ENCODE measurements at regions not wholly inside any gene's neighbourhood (a gene's known extent, or its start where the extent isn't known, plus 50 kb on each side); places are given as distances from the start of the nearest gene placed in this dataset.
A peak's percentile ranks its signal among the peaks of the same experiment; 100 is the strongest.

DNA sequence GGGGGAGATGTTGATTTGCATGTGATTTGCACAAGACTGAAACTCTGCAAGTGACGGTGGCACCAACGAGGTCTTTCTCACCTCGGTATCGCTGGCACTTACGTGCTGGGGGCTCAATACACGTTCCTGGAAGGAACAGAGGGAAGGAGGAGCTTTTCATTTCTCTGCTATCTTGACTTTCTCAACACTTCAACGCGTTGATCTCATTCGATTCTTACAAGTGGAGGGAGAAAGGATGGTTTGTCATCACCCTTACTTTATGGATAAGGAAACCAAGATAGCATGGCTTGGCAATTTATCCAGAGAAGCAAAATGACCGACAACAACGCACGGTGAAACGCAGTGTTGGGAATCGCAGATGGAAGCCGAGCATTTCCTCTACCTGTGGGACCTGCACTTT is 87.3 kb upstream of the RFLNA start:
- no peaks in the 10 kb centered on the region for H4K20me1 ChIP-seq (ENCODE audit: control insufficient read depth, insufficient read depth, insufficient read length)
- H3K4ac ChIP-seq (ENCODE audit: low read depth, low read length) = no peak overlapping the region
- peaks cover 11 to 15% of the 10 kb centered on the region in 2 experiments for H3K9me3 Mint-ChIP-seq
- peak overlapping the region; percentile 20; the same call in 1 of the 2 replicates for H3K14ac ChIP-seq (ENCODE audit: insufficient read depth, low read length)
- no peak overlapping the region for H2AFZ ChIP-seq (ENCODE audit: low read length)
- H4K91ac ChIP-seq (ENCODE audit: insufficient read length, low read depth, low read length) = no peak overlapping the region
- no peak overlapping the region for H3K56ac ChIP-seq (ENCODE audit: insufficient read length, low read depth, low read length)
- no peak overlapping the region for H4K8ac ChIP-seq (replicated peaks; ENCODE audit: insufficient read length, low read depth, low read length)
- no peak for DNase-seq
- H3K27ac Mint-ChIP-seq = no peak overlapping the region
- H2BK12ac ChIP-seq (ENCODE audit: insufficient read length, low read depth, low read length) = no peak overlapping the region
- WGBS (ENCODE audit: extremely low coverage, insufficient read length, low lambda C conversion rate) = no CpG with 5 or more reads among the region's 15 CpGs
- H2BK5ac ChIP-seq (ENCODE audit: insufficient read length, low read length) = no peak overlapping the region
- peaks cover 5 to 19% (median 6%) of the 10 kb centered on the region in 3 experiments; a peak in 6 of 7 replicates for H3K36me3 Mint-ChIP-seq (ENCODE audit: insufficient read depth in 1 of 3, low read depth in 3 of 3)
- H3K23me2 ChIP-seq (ENCODE audit: insufficient read length, low read depth, low read length, poor library complexity, severe bottlenecking) = no peaks in the 10 kb centered on the region
- peak overlapping the region; percentile 20 for H3K23ac ChIP-seq (ENCODE audit: insufficient read length, low read depth, low read length)
- H3K27ac ChIP-seq (ENCODE audit: insufficient read length, low read depth, low read length) = no peak overlapping the region
- no peak overlapping the region for H4K5ac ChIP-seq (ENCODE audit: insufficient read length, low read depth, low read length)
- no peak overlapping the region for H3K4me2 ChIP-seq (ENCODE audit: insufficient read depth, insufficient read length, low read length)
- no peaks in the 10 kb centered on the region for H3K79me1 ChIP-seq (ENCODE audit: insufficient read depth, low read depth, low read length, poor library complexity, severe bottlenecking)
- H3K4me3 Mint-ChIP-seq = no peak overlapping the region
- TF ChIP-seq, protein P1, sequence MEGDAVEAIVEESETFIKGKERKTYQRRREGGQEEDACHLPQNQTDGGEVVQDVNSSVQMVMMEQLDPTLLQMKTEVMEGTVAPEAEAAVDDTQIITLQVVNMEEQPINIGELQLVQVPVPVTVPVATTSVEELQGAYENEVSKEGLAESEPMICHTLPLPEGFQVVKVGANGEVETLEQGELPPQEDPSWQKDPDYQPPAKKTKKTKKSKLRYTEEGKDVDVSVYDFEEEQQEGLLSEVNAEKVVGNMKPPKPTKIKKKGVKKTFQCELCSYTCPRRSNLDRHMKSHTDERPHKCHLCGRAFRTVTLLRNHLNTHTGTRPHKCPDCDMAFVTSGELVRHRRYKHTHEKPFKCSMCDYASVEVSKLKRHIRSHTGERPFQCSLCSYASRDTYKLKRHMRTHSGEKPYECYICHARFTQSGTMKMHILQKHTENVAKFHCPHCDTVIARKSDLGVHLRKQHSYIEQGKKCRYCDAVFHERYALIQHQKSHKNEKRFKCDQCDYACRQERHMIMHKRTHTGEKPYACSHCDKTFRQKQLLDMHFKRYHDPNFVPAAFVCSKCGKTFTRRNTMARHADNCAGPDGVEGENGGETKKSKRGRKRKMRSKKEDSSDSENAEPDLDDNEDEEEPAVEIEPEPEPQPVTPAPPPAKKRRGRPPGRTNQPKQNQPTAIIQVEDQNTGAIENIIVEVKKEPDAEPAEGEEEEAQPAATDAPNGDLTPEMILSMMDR (conservative IDR thresholded peaks at IDR 0.05) = no peak
- no peak overlapping the region for H2BK20ac ChIP-seq (ENCODE audit: low read depth, low read length, poor library complexity, severe bottlenecking)
- H3K9ac ChIP-seq (ENCODE audit: extremely low read depth, insufficient read length, low read length) = no peak overlapping the region
- H3T11ph ChIP-seq (ENCODE audit: low read length) = no peak overlapping the region
- H3K27me3 Mint-ChIP-seq (ENCODE audit: low read depth) = peaks cover 13% of the 10 kb centered on the region
- H3K4me1 Mint-ChIP-seq = peaks cover 21% of the 10 kb centered on the region in 2 experiments
- no peak overlapping the region for H3K18ac ChIP-seq (ENCODE audit: insufficient read length, low read depth, low read length)
- H3K27me3 ChIP-seq (ENCODE audit: insufficient read depth, low read length) = no peaks in the 10 kb centered on the region
- no peaks in the 10 kb centered on the region for H3K4me1 ChIP-seq (ENCODE audit: insufficient read depth, low read length)
- no peak overlapping the region for H2BK120ac ChIP-seq (ENCODE audit: low read depth, low read length, poor library complexity, severe bottlenecking)
- no peaks in the 10 kb centered on the region for H3K79me2 ChIP-seq (ENCODE audit: insufficient read depth, low read length)
- H2BK15ac ChIP-seq (ENCODE audit: low read depth, low read length) = no peak overlapping the region
- H3K9me3 ChIP-seq (ENCODE audit: control insufficient read depth, low read depth, low read length) = no peaks in the 10 kb centered on the region
- no peak overlapping the region for H2AK5ac ChIP-seq (ENCODE audit: insufficient read length, low read length)

Measured in H9 (cell line).